OCI-LY7 (cell line): ENCODE measurements at regions not wholly inside any gene's neighbourhood (a gene's known extent, or its start where the extent isn't known, plus 50 kb on each side); places are given as distances from the start of the nearest gene placed in this dataset.

ENCODE experiments used
- BruUV-seq: library from RNA; stranded (reverse); fragments of 400-500 nt; replicated peaks from 2 replicates; lab custom pipeline; 2021; lab: Mats Ljungman, UMichigan
- CTCF ChIA-PET: fragments of 300-600 bp; sonication (Branson Sonifier 250); formaldehyde crosslinking; loops from one replicate; lab custom pipeline; 2022; ENCODE audit warnings: antibody characterized with exemption; ENCODE audit not compliant: unreplicated experiment; lab: Charles Lee
- POLR2A ChIA-PET: fragments of 300-600 bp; sonication (Branson Sonifier 250); formaldehyde crosslinking; loops from one replicate; lab custom pipeline; 2022; ENCODE audit warnings: antibody characterized with exemption; lab: Charles Lee
- DNase-seq: peaks from one replicate; pipeline ENCODE4 v3.0.0-alpha.2; 2015; ENCODE audit warnings: low spot score
- H2AFZ ChIP-seq: fragments of 200-600 bp; sonication (generic), shearing (Covaris generic); 2 replicates; pipeline ENCODE4 v1.6.1; 2014; ENCODE audit warnings: mild to moderate bottlenecking, antibody characterized with exemption, low read length, moderate library complexity
- H3K27ac ChIP-seq: fragments of 200-600 bp; sonication (generic); 2 replicates; pipeline ENCODE4 v1.5.1; 2014; ENCODE audit warnings: mixed run types, low read depth, mild to moderate bottlenecking, moderate library complexity, low read length, inconsistent platforms; ENCODE audit not compliant: poor library complexity, severe bottlenecking
- H3K36me3 ChIP-seq: fragments of 200-600 bp; sonication (generic); 2 replicates; pipeline ENCODE4 v1.6.1; 2014; ENCODE audit warnings: mild to moderate bottlenecking, antibody characterized with exemption, low read length, moderate library complexity, mixed read lengths; ENCODE audit not compliant: insufficient read depth
- H3K4me1 ChIP-seq: fragments of 200-600 bp; sonication (generic); 2 replicates; pipeline ENCODE4 v1.5.1; 2014; ENCODE audit warnings: mild to moderate bottlenecking, low read length; ENCODE audit not compliant: insufficient read depth, poor library complexity, severe bottlenecking
- H3K4me2 ChIP-seq: fragments of 200-600 bp; sonication (generic); 2 replicates; pipeline ENCODE4 v1.6.1; 2014; ENCODE audit warnings: mild to moderate bottlenecking, low read length
- H3K4me3 ChIP-seq: fragments of 200-600 bp; sonication (generic); 2 replicates; pipeline ENCODE4 v1.5.1; 2014; ENCODE audit warnings: mild to moderate bottlenecking, low read depth, low read length; ENCODE audit not compliant: poor library complexity, severe bottlenecking
- H3K79me2 ChIP-seq: fragments of 200-600 bp; sonication (generic); 2 replicates; pipeline ENCODE4 v1.6.1; 2016; ENCODE audit warnings: low read depth, mild to moderate bottlenecking, low read length, moderate library complexity, mixed read lengths; ENCODE audit not compliant: insufficient read depth
- H3K9me2 ChIP-seq: fragments of 200-600 bp; sonication (generic); 2 replicates; pipeline ENCODE4 v1.6.1; 2016; ENCODE audit warnings: mild to moderate bottlenecking, low read length, mixed read lengths; ENCODE audit not compliant: insufficient read depth
- H3K9me3 ChIP-seq: fragments of 200-600 bp; sonication (generic); 2 replicates; pipeline ENCODE4 v1.6.1; 2014; ENCODE audit warnings: mild to moderate bottlenecking, mixed run types, low read length, mixed read lengths
- H4K20me1 ChIP-seq: fragments of 200-600 bp; sonication (generic); 2 replicates; pipeline ENCODE4 v1.6.1; 2014; ENCODE audit warnings: mild to moderate bottlenecking, antibody characterized with exemption, low read length, moderate library complexity, mixed read lengths; ENCODE audit not compliant: insufficient read depth
- EZH2phosphoT487 ChIP-seq: fragments of 200-600 bp; sonication (generic); IDR thresholded peaks from 2 replicates; pipeline ENCODE4 v1.6.1; 2018; ENCODE audit warnings: low read depth, borderline replicate concordance, mild to moderate bottlenecking, mixed run types, antibody characterized with exemption, low read length, moderate library complexity, mixed read lengths
- intact Hi-C: fragments of 100-400 bp; cut with micrococcal nuclease; formaldehyde crosslinking; loops from one replicate; pipeline ENCODE4 v1.10.0; 2022; ENCODE audit not compliant: unreplicated experiment
- TF ChIP-seq, protein P1 (sequence below): fragments of 200-600 bp; sonication (generic); conservative IDR thresholded peaks from 2 replicates; pipeline ENCODE4 v1.5.1; 2014; ENCODE audit warnings: mild to moderate bottlenecking, antibody characterized with exemption, low read length, moderate library complexity, mixed read lengths

DNA sequence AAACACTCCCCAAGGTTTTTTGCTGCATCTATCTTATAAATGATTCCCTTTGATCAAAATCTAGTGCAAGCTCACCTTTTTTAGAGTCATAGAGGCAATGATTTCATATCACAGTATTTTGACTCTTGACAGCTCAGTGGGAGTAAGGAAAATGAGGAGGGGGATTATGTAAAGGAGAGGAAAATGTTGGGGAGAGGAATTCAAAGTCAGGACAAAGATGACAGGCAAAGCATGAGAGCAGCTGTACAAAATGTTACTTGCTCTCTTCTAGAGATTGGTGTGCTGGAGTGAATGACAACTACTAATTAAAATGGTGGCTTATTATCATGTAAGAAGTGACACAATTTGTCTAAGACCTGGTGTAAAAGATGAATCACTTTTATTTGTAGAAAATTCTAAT lies 644.6 kb upstream of the CHORDC1 start:
- no peaks in the 10 kb centered on the region for H4K20me1 ChIP-seq
- no peak overlapping the region for H2AFZ ChIP-seq
- no peaks in the 10 kb centered on the region for H3K79me2 ChIP-seq
- H3K9me2 ChIP-seq: no peaks in the 10 kb centered on the region
- DNase-seq: no peak
- no peak overlapping the region for H3K27ac ChIP-seq
- H3K4me3 ChIP-seq: no peak overlapping the region
- H3K36me3 ChIP-seq: no peaks in the 10 kb centered on the region
- H3K9me3 ChIP-seq: no peaks in the 10 kb centered on the region
- TF ChIP-seq, protein P1, sequence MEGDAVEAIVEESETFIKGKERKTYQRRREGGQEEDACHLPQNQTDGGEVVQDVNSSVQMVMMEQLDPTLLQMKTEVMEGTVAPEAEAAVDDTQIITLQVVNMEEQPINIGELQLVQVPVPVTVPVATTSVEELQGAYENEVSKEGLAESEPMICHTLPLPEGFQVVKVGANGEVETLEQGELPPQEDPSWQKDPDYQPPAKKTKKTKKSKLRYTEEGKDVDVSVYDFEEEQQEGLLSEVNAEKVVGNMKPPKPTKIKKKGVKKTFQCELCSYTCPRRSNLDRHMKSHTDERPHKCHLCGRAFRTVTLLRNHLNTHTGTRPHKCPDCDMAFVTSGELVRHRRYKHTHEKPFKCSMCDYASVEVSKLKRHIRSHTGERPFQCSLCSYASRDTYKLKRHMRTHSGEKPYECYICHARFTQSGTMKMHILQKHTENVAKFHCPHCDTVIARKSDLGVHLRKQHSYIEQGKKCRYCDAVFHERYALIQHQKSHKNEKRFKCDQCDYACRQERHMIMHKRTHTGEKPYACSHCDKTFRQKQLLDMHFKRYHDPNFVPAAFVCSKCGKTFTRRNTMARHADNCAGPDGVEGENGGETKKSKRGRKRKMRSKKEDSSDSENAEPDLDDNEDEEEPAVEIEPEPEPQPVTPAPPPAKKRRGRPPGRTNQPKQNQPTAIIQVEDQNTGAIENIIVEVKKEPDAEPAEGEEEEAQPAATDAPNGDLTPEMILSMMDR: no peak
- TF ChIP-seq EZH2phosphoT487: no peak
- BruUV-seq: no TSS peak
- H3K4me1 ChIP-seq: no peaks in the 10 kb centered on the region
- ChIA-PET CTCF (no interaction called here), POLR2A (interaction anchor here (0.7 to 1.1 kb wide), 2 partner anchors 10 to 490 kb away, joined by 3 read pairs; no protein-coding TSS in a partner anchor)
- intact Hi-C loops: no loop called here
- no peak overlapping the region for H3K4me2 ChIP-seq

DNA sequence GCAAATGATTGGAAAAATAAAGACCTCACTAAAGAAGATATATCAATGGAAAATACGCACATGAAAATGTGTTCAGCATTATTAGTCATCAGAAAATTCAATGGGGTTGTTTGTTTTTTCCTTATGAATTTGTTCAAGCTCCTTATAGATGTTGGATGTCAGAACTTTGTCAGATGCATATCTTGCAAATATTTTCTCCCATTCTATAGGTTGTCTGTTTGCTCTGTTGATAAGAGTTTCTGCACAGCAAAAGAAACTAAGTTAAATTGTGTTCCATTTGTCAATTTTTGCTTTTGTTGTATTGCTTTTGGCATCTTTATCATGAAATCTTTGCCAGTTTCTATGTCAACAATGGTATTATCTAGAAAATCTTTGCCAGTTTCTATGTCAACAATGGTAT lies 633.9 kb upstream of the CHORDC1 start:
- no peaks in the 10 kb centered on the region for H3K36me3 ChIP-seq
- POLR2A ChIA-PET: no interaction called here
- H3K9me2 ChIP-seq: no peaks in the 10 kb centered on the region
- H3K4me1 ChIP-seq: no peaks in the 10 kb centered on the region
- H3K27ac ChIP-seq: no peak overlapping the region
- no peaks in the 10 kb centered on the region for H3K9me3 ChIP-seq
- CTCF ChIA-PET: no interaction called here
- no peaks in the 10 kb centered on the region for H3K79me2 ChIP-seq
- no peak overlapping the region for H3K4me2 ChIP-seq
- H2AFZ ChIP-seq: no peak overlapping the region
- no TSS peak for BruUV-seq
- TF ChIP-seq EZH2phosphoT487: no peak
- TF ChIP-seq, protein P1: no peak
- intact Hi-C loops: no loop called here
- no peak for DNase-seq
- no peak overlapping the region for H3K4me3 ChIP-seq
- no peaks in the 10 kb centered on the region for H4K20me1 ChIP-seq

DNA sequence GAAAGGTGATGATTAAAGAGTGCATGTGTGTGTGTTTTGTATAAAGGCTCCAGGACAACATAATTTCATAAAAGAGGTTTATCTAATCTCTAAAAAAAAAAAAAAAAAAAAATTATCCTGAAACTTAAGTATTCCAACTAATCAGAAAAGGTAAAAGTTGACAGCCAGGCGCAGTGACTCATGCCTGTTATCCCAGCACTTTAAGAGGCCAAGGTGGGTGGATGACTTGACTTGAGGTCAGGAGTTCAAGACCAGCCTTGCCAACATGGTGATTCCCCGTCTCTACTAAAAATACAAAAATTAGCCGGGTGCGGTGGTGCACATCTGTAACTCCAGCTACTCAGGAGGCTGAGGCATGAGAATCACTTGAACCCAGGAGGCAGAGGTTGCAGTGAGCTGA lies 632.7 kb upstream of the CHORDC1 start:
- Histone ChIP-seq H3K79me2 (no peaks in the 10 kb centered on the region), H3K4me2 (no peak overlapping the region), H3K9me3 (no peaks in the 10 kb centered on the region), H2AFZ (no peak overlapping the region), H3K4me3 (no peak overlapping the region), H3K36me3 (no peaks in the 10 kb centered on the region), H3K9me2 (no peaks in the 10 kb centered on the region), H4K20me1 (no peaks in the 10 kb centered on the region), H3K4me1 (no peaks in the 10 kb centered on the region), H3K27ac (no peak overlapping the region)
- intact Hi-C loops: no loop called here
- no TSS peak for BruUV-seq
- DNase-seq: no peak
- no peak for TF ChIP-seq EZH2phosphoT487
- TF ChIP-seq, protein P1: no peak
- CTCF ChIA-PET: no interaction called here
- POLR2A ChIA-PET: no interaction called here
